ENCODE measurements at regions not wholly inside any gene's neighbourhood (a gene's known extent, or its start where the extent isn't known, plus 50 kb on each side); places are given as distances from the start of the nearest gene placed in this dataset.

DNA sequence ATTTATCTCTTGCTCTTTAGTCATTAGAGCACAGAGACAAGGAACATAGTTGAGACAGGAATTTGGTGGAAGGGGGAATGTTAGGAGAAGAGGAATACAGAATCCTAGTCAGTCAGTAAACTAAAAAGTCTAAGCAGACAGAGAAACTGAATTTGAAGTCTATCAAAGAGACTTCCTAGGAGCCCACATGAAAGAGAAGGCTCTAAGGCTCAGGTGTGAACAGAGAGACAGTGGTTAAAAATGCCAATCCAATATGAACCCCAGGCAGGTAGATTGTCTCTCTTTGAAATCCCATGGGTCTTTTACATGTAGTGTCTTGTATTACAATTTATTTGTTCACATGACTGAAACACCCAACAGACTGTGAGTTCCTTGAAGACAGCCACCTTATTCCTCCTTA, 77.8 kb upstream of the NFKB1 start:
- TF ChIP-seq, protein P1, sequence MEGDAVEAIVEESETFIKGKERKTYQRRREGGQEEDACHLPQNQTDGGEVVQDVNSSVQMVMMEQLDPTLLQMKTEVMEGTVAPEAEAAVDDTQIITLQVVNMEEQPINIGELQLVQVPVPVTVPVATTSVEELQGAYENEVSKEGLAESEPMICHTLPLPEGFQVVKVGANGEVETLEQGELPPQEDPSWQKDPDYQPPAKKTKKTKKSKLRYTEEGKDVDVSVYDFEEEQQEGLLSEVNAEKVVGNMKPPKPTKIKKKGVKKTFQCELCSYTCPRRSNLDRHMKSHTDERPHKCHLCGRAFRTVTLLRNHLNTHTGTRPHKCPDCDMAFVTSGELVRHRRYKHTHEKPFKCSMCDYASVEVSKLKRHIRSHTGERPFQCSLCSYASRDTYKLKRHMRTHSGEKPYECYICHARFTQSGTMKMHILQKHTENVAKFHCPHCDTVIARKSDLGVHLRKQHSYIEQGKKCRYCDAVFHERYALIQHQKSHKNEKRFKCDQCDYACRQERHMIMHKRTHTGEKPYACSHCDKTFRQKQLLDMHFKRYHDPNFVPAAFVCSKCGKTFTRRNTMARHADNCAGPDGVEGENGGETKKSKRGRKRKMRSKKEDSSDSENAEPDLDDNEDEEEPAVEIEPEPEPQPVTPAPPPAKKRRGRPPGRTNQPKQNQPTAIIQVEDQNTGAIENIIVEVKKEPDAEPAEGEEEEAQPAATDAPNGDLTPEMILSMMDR (IDR thresholded peaks at IDR 0.05), result no peak
- Histone ChIP-seq H3K9me3 (no peaks in the 10 kb centered on the region), H3K27me3 (no peaks in the 10 kb centered on the region), H3K36me3 (no peaks in the 10 kb centered on the region), H3K4me1 (no peaks in the 10 kb centered on the region), H3K27ac (no peak overlapping the region), H3K4me3 (no peak overlapping the region)
- ATAC-seq (no peak), DNase-seq (no peak)
- intact Hi-C loops (cut with DNase I), result no loop called here

DNA sequence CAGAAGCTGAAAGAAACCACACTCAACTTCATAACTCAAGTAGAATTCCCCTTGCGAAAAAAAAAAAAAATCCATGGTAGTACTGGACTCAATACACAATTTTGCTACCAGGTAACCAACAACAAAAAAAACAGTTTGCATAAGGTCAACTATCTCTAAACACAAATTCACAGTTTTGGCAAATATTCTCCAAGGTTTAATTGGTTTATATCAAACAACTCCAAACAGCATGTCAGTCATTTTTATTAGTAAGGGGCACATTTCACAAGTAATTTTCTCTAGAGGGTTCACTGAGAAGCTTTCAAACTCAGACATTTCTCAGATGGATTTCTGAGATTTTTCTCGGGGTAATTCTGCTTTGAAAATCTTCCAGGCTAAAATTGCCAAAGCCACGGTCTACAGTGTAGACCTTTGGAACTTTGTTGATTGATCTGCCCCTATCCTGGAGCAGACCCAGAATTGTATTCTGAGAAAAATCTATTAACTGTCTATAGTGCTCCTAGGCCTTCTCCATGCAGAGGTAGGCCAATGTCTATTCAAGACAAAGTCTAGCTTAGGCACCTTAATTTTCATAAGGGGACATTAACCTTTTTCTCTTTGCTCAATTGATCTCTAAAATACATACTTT, 73.7 kb upstream of the NFKB1 start:
- ATAC-seq, result no peak
- no peak for DNase-seq
- TF ChIP-seq, protein P1 (IDR thresholded peaks at IDR 0.05), result no peak
- H3K9me3 ChIP-seq, result no peaks in the 10 kb centered on the region
- no peaks in the 10 kb centered on the region for H3K36me3 ChIP-seq
- H3K27me3 ChIP-seq, result no peaks in the 10 kb centered on the region
- intact Hi-C loops (cut with DNase I), result no loop called here
- H3K4me1 ChIP-seq, result peaks cover 3% of the 10 kb centered on the region
- H3K4me3 ChIP-seq, result no peak overlapping the region
- no peak overlapping the region for H3K27ac ChIP-seq

DNA sequence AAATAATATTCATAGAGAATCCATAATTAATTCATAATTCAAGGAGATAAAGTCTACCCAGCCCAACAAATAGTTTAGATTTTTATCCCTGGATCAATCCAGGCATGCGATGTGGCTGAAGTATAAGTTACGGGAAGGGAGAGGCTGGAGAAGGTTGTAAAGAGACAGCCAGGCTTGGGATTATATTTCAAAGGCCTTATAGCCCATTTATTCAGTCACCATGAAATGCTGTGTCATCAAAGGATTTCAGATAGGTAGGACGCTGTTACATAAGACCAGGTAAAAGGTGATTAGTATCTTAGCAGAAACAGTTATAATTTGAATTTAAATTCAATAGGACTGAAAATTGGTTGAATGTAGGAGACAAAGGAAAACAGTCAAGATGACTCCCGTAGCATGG, 73.0 kb upstream of the NFKB1 start:
- intact Hi-C loops (cut with DNase I), result no loop called here
- H3K27me3 ChIP-seq, result no peaks in the 10 kb centered on the region
- ATAC-seq, result no peak
- H3K4me3 ChIP-seq, result no peak overlapping the region
- H3K9me3 ChIP-seq, result no peaks in the 10 kb centered on the region
- H3K36me3 ChIP-seq, result no peaks in the 10 kb centered on the region
- no peak for DNase-seq
- H3K27ac ChIP-seq, result no peak overlapping the region
- TF ChIP-seq, protein P1 (IDR thresholded peaks at IDR 0.05), result no peak
- H3K4me1 ChIP-seq, result peaks cover 3% of the 10 kb centered on the region

DNA sequence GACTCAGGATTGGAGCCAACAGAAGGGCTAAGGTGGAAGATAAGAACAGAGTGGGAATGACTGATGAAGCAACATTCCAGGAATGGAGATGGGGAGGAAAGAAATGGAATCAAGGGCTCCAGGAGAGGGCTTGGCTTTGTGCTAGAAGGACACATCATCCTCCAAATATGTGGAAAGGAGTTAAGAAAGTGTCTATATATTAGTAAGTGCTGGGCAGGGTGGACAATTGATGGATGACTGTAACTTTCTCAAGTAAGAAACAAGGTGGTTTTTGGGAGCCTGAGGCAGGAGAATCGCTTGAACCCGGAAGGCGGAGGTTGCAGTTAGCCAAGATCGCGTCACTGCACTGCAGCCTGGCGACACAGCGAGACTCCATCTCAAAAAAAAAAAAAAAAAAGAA, 71.6 kb upstream of the NFKB1 start:
- intact Hi-C loops (cut with DNase I), result no loop called here
- no peaks in the 10 kb centered on the region for H3K27me3 ChIP-seq
- peaks cover 3% of the 10 kb centered on the region for H3K4me1 ChIP-seq
- H3K4me3 ChIP-seq, result no peak overlapping the region
- DNase-seq, result no peak
- H3K27ac ChIP-seq, result no peak overlapping the region
- no peaks in the 10 kb centered on the region for H3K36me3 ChIP-seq
- TF ChIP-seq, protein P1 (IDR thresholded peaks at IDR 0.05), result no peak
- peak; percentile 33 for ATAC-seq
- H3K9me3 ChIP-seq, result no peaks in the 10 kb centered on the region

DNA sequence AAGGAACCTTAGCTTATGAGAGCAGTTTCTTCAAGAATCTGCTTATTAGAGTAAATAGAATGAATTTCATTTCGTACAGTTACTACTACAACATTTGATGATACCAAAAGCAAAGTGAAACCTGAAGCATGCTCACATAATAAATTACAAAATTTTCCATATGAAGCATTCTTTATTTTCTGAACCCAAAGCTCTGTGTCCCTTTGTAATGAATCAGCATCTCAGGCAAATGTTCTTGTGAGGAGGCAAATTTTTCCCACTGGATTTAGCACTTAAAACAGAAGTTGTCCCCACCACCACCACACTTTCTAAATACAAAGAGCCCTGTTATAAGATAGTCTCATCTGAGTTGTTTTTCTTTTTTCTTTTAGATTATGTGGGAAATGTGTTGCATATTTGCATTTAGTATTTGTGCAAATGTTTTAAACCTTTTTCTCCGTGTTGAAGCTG, 70.7 kb upstream of the NFKB1 start:
- no peaks in the 10 kb centered on the region for H3K36me3 ChIP-seq
- H3K27ac ChIP-seq, result peak overlapping the region; percentile 73
- peak overlapping the region; percentile 70 for H3K4me3 ChIP-seq
- no peaks in the 10 kb centered on the region for H3K9me3 ChIP-seq
- ATAC-seq (no peak), DNase-seq (no peak)
- TF ChIP-seq, protein P1 (IDR thresholded peaks at IDR 0.05), result no peak
- intact Hi-C loops (cut with DNase I), result loop anchor here (10.0 kb wide), 1 partner anchor 664 kb away; the partner anchor contains the start of gene BDH2
- H3K4me1 ChIP-seq, result peaks cover 3% of the 10 kb centered on the region
- H3K27me3 ChIP-seq, result no peaks in the 10 kb centered on the region

DNA sequence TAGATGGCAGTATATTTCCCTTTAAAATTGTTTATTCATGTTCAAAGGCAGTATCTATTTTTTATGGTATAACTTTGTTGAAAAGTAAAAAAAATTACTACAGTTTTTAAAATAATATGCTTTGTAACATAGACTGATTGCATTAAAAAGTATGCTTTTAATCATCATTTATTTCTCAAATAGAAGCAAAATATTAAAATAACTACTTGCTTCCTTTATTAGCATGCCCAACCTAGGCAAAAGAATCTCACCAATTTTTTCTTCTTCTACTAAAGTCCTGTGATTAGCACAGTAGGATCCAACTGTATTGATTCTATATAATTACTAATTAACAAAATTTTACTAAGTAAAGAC, 69.6 kb upstream of the NFKB1 start:
- Histone ChIP-seq H3K27ac (no peak overlapping the region), H3K4me1 (peaks cover 3% of the 10 kb centered on the region), H3K4me3 (peak overlapping the region; percentile 70), H3K9me3 (no peaks in the 10 kb centered on the region), H3K27me3 (no peaks in the 10 kb centered on the region), H3K36me3 (no peaks in the 10 kb centered on the region)
- no peak for DNase-seq
- intact Hi-C loops (cut with DNase I), result loop anchor here (10.0 kb wide), 1 partner anchor 663 kb away; the partner anchor contains the start of gene BDH2
- TF ChIP-seq, protein P1 (IDR thresholded peaks at IDR 0.05), result no peak
- ATAC-seq, result no peak

Data from upper lobe of right lung (tissue), 1 donor.